ENCODE measurements at regions not wholly inside any gene's neighbourhood (a gene's known extent, or its start where the extent isn't known, plus 50 kb on each side); places are given as distances from the start of the nearest gene placed in this dataset.

DNA sequence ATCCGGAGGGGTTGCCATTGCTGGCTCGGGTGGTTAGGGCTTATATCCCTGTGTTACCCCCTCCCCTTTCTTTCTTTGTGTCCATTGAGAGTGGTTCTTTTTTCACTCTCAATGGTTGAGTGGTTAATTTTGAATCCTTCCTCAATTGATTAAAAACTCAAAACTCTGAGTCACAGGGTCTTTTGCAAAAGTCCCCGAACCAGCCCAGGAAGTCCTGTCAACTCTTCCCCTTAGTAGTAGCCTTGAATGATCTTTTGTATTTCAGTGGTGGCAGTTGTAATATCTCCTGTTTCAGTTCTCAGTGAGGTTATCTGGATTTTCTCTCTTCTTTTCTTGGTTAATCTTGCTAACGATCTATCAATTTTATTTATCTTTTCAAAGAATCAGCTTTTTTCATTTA lies 170.0 kb upstream of the GYPA start:
- TF ChIP-seq, protein P1, sequence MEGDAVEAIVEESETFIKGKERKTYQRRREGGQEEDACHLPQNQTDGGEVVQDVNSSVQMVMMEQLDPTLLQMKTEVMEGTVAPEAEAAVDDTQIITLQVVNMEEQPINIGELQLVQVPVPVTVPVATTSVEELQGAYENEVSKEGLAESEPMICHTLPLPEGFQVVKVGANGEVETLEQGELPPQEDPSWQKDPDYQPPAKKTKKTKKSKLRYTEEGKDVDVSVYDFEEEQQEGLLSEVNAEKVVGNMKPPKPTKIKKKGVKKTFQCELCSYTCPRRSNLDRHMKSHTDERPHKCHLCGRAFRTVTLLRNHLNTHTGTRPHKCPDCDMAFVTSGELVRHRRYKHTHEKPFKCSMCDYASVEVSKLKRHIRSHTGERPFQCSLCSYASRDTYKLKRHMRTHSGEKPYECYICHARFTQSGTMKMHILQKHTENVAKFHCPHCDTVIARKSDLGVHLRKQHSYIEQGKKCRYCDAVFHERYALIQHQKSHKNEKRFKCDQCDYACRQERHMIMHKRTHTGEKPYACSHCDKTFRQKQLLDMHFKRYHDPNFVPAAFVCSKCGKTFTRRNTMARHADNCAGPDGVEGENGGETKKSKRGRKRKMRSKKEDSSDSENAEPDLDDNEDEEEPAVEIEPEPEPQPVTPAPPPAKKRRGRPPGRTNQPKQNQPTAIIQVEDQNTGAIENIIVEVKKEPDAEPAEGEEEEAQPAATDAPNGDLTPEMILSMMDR (IDR thresholded peaks at IDR 0.05) = no peak
- no peak for TF ChIP-seq POLR2A (IDR thresholded peaks at IDR 0.05)
- Histone ChIP-seq H3K27me3 (no peaks in the 10 kb centered on the region), H3K9me3 (no peaks in the 10 kb centered on the region), H3K4me3 (no peak overlapping the region), H3K4me1 (no peaks in the 10 kb centered on the region), H3K36me3 (replicated peaks in 1 of 2; ENCODE audit: insufficient read depth in 1 of 2, low read depth in 2 of 2) (no peaks in the 10 kb centered on the region), H3K27ac (no peak overlapping the region)
- WGBS, 2 donors = 62 to 72% methylated on average over 4 of the region's 4 CpGs
- intact Hi-C loops (cut with DNase I) = no loop called here
- DNase-seq (no peak), ATAC-seq (no peak)

DNA sequence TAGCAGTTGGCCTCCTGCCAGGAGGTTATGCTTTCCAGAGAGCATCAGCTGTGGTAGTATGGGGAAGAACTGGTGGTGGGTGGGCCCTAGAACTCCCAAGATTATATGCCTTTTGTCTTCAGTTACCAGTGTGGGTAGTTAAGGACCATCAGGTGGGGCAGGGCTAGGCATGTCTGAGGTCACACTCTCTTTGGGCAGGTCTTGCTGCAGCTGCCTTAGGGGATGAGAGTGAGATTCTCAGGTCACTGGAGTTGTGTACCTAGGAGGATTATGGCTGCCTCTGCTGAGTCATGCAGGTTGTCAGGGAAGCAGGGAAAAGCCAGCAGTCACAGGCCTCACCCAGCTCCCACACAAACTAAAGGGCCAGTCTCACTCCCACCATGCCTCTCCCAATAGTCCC lies 172.9 kb upstream of the GYPA start:
- no peaks in the 10 kb centered on the region for H3K27me3 ChIP-seq
- no peaks in the 10 kb centered on the region for H3K4me1 ChIP-seq
- no peak overlapping the region for H3K27ac ChIP-seq
- H3K4me3 ChIP-seq = no peak overlapping the region
- no peak for DNase-seq
- intact Hi-C loops (cut with DNase I) = no loop called here
- no peak for ATAC-seq
- H3K9me3 ChIP-seq = no peaks in the 10 kb centered on the region
- no peak for TF ChIP-seq POLR2A (IDR thresholded peaks at IDR 0.05)
- H3K36me3 ChIP-seq (replicated peaks in 1 of 2; ENCODE audit: insufficient read depth in 1 of 2, low read depth in 2 of 2) = no peaks in the 10 kb centered on the region

DNA sequence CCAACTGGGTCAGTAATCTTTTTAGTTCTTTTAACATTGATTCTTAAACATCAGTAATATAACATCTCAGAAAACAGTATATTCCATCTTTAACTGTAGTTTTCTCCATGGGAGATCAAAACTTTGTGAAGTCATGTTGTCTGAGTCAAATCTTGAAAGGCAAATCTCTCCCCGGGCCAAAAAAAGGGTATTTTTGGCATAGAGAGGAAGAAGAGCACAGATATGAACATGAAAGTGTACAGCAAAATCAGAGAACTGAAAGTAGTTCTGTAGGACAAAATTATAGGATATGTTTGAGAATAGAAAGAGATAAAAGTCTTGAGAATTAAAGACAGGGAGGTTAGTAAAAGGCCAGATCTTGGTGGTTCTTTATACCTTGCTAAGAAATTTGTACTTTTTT lies 176.4 kb upstream of the GYPA start:
- intact Hi-C loops (cut with DNase I) = no loop called here
- Histone ChIP-seq H3K9me3 (no peaks in the 10 kb centered on the region), H3K4me3 (no peak overlapping the region), H3K27ac (no peak overlapping the region), H3K27me3 (no peaks in the 10 kb centered on the region), H3K36me3 (replicated peaks in 1 of 2; ENCODE audit: insufficient read depth in 1 of 2, low read depth in 2 of 2) (no peaks in the 10 kb centered on the region), H3K4me1 (no peaks in the 10 kb centered on the region)
- no peak for ATAC-seq
- no peak for TF ChIP-seq POLR2A (IDR thresholded peaks at IDR 0.05)
- TF ChIP-seq, protein P1 (IDR thresholded peaks at IDR 0.05) = no peak
- WGBS, 2 donors = 60 to 80% methylated on average over 1 of the region's 1 CpG
- DNase-seq = no peak

DNA sequence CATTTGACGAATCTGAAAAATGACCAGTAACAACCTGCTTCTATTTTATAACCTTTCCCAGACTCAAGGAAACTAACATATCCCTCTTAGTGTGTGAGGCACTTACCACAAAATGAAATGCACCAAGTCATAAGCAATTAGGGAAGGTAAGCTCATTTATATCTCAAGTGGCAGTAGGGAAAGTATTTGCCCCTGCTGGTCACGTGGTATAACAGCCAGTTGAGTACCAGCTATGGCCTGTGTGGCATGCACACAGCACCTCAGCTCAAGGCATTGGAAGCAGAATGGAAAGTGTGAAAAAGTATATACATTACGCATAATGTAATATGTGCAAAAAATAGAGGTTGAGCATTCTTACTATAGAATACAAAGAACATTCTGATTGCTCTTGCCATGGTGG lies 178.3 kb upstream of the GYPA start:
- intact Hi-C loops (cut with DNase I) = no loop called here
- Histone ChIP-seq H3K27ac (no peak overlapping the region), H3K9me3 (no peaks in the 10 kb centered on the region), H3K4me1 (no peaks in the 10 kb centered on the region), H3K27me3 (no peaks in the 10 kb centered on the region), H3K4me3 (no peak overlapping the region), H3K36me3 (replicated peaks in 1 of 2; ENCODE audit: insufficient read depth in 1 of 2, low read depth in 2 of 2) (no peaks in the 10 kb centered on the region)
- DNase-seq (no peak), ATAC-seq (no peak)
- 51 to 58% methylated on average over 3 of the region's 3 CpGs for whole genome bisulfite sequencing, 2 donors
- TF ChIP-seq POLR2A (IDR thresholded peaks at IDR 0.05) = no peak
- TF ChIP-seq, protein P1 (IDR thresholded peaks at IDR 0.05) = no peak

DNA sequence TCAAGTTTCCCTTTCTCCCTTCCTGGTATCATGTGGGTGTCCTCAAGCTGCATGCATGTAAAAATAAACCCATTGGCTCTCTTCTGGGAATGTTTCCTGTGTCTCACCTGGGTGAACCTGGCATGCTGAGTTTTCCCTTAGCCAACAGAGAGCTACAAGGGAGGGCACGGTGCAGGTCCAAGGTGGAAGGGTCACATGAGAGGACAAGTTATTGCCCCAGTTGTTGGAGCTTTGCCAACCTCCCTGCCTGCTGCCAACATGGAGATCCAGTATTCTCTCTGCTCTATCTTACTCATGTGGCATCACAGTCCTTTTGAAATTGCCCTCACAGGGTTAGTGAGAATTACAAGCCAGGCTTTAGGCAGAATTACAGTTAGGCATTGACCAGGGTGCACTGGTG lies 196.1 kb upstream of the GYPA start:
- Histone ChIP-seq H3K27ac (no peak overlapping the region), H3K4me1 (no peaks in the 10 kb centered on the region), H3K27me3 (no peaks in the 10 kb centered on the region), H3K9me3 (no peaks in the 10 kb centered on the region), H3K4me3 (no peak overlapping the region), H3K36me3 (replicated peaks in 1 of 2; ENCODE audit: insufficient read depth in 1 of 2, low read depth in 2 of 2) (no peaks in the 10 kb centered on the region)
- TF ChIP-seq, protein P1 (IDR thresholded peaks at IDR 0.05) = no peak
- intact Hi-C loops (cut with DNase I) = no loop called here
- ATAC-seq (no peak), DNase-seq (peak in 1 of 4 donors; percentile 13)
- WGBS, 2 donors = 31 to 46% methylated on average over 1 of the region's 1 CpG

Data from body of pancreas (tissue), 4 donors.